NT2/D1 (cell line): ENCODE measurements at regions not wholly inside any gene's neighbourhood (a gene's known extent, or its start where the extent isn't known, plus 50 kb on each side); places are given as distances from the start of the nearest gene placed in this dataset.

Experiments
- YY1 ChIP-seq: IDR thresholded peaks from 2 replicates; pipeline ENCODE4 v1.6.1; 2011; ENCODE audit not compliant: insufficient read length, insufficient read depth
- ZNF274 ChIP-seq: IDR thresholded peaks from 2 replicates; pipeline ENCODE4 v1.6.1; 2011; ENCODE audit warnings: mild to moderate bottlenecking, low read depth, low read length

DNA sequence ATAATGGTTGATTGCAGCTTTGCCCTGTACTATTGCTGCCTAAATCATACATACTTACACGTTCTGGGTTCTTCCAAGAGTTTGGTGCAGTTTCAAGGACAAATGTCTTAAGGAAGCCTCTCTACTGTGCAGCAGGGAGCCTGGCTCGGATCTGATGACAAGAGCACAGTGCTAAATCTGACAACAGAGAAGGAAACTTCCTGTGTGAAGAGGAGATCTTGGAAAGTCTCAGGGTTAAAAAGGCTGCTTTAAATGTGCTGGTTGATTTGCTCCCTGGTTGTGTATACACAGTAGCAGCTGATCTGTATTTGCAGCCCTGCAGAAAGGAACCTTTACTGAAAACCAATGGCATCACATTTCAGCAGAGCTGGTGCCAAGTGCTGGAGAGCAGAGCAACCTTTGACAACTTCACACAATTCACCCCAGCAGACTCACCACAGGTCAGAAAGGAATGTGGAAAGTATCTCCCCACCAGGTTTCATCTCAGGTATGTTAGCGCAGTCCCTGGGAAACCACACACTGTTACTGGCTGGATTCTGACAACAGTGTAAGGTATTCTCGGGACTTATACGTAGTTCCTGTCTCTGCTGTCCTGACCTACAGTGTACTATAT, 355.0 kb upstream of the ESRRG start:
- TF ChIP-seq ZNF274, result no peak
- no peak for TF ChIP-seq YY1
